GM19467 (cell line): ENCODE measurements at regions not wholly inside any gene's neighbourhood (a gene's known extent, or its start where the extent isn't known, plus 50 kb on each side); places are given as distances from the start of the nearest gene placed in this dataset.

Experiments used
- ATAC-seq: cut with Tn5 transposase; IDR thresholded peaks from one replicate; pipeline ENCODE4 v1.9.1; 2021; ENCODE audit warnings: mild to moderate bottlenecking, moderate library complexity; ENCODE audit not compliant: unreplicated experiment

DNA sequence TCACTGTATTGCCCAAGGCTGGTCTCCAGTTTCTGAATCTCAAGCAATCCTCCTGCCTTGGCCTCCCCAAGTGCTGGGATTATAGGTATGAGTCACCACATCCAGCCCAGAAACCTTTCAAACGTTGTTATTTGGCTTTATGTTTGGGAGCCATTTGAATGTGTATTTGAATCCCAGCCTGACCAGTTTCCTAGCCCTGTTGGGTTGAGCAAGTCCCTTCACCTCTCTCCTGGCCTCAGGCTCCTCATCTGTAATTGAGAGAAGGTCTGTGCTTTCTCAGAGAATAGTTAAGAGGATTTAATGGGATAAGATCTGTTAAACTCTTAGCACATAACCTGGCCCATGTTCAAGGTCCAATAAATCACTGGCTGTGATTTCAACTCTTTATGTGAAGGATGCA is 385.8 kb upstream of the RBFOX1 start:
- no peak for ATAC-seq

GRCh38 chr16:6946106-6946505 is 386.5 kb upstream of the RBFOX1 start:
- no peak for ATAC-seq

DNA sequence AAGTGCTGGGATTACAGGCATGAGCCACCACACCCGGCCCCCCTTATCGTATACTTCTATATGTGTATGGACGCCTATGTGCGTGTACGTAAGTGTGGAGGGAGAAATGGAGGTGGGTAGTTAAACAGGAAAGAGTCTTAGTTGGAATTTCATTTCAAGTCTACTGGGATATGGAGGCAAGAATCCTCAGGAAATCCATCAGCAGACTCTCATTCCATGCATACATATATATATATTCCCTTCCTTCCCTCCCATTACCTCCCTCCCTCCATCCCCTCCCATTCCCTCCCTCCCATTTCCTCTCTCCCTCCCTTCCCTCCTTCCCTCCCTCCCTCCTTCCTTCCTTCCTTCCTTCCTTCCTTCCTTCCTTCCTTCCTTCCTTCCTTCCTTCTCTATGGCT is 391.7 kb upstream of the RBFOX1 start:
- no peak for ATAC-seq

GRCh38 chr16:6937641-6938040 is 395.0 kb upstream of the RBFOX1 start:
- ATAC-seq: no peak

DNA sequence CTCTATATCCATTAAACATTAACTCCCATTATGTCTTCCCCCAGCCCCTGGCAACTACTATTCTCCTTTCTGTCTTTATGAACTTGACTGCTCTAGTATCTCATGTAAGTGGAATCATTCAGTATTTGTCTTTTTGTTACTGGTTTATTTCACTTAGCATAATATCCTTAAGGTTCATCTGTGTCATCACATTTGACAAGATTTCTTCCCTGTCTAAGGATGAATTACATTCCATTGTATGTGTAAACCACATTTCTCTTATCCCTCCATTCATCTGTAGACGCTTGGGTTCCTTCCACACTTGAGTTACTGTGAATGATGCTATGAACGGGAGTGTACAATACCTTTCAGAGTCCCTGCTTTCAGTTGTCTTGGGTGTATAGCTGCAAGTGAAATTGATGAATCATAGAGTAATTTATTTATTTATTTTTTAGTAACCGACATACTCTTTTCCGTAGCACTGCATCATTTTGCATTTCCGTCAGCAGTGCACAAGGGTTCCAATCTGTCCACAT is 399.7 kb upstream of the RBFOX1 start:
- no peak for ATAC-seq

GRCh38 chr16:6929868-6930267 is 402.8 kb upstream of the RBFOX1 start:
- no peak for ATAC-seq

GRCh38 chr16:6926762-6927161 is 405.9 kb upstream of the RBFOX1 start:
- ATAC-seq: no peak

GRCh38 chr16:6926341-6926740 is 406.3 kb upstream of the RBFOX1 start:
- no peak for ATAC-seq

GRCh38 chr16:6918646-6919045 is 414.0 kb upstream of the RBFOX1 start:
- ATAC-seq: no peak

- ATAC-seq: no peak
Observed at GRCh38 chr16:6916946-6917345, 415.7 kb upstream of the RBFOX1 start.

GRCh38 chr16:6913566-6913965 is 419.1 kb upstream of the RBFOX1 start:
- no peak for ATAC-seq

DNA sequence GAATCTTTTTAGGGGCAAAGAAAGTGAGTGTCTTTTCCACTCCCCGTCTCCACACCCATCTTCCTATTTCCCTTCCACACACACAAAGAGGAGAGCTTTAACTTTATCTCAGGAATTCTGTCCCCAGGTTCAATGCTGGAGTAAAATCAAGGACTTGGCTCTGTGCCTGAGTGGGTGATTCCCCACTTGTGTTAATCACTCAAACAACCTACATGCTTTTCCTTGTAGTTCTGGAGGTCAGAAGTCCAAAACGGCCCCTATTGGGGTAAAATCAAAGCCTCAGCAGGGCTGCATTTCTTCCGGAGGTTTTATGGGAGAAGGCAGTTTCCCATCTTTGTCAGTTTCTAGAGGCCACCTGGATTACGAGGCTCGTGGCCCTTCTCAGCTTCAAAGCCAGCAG is 422.3 kb upstream of the RBFOX1 start:
- no peak for ATAC-seq

DNA sequence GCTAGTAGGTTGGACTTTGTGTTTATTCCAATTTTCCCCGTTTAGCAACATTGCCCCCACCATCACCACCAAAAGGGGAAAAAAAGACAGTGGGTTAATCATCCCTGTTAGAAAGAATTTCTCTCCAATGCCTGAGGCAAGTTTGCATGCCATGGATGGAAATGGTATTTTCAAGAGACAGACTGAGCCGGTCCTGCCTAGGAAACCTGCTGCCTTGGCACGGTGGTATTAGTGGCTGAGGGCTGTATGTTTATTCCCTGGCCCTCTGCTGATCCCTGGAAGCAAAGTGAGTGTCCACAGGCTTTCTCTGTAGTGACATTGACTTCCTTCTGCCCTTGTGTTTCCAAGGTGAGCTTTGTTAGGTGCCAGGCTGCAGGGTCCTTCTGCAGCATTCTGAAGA is 427.0 kb upstream of the RBFOX1 start:
- no peak for ATAC-seq

DNA sequence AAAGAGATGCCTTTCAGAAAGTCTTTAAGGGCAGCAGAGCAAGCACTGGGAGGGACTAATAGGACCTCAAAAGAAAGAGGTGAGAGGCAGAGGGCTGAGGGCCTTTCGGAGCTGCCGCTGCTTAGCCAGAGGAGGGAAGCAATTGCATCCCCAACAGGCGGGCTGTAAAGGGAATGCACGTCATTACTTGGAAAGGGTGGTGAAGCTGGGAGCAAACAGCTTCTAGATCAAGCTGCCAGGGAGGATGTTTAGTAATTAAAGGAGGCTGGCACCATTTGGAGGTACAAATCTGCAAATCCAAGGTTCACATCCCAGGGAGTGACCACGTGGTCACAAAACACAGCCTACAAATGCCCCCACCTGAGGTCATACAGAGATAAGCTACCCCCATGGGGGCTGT is 429.0 kb upstream of the RBFOX1 start:
- ATAC-seq: no peak

DNA sequence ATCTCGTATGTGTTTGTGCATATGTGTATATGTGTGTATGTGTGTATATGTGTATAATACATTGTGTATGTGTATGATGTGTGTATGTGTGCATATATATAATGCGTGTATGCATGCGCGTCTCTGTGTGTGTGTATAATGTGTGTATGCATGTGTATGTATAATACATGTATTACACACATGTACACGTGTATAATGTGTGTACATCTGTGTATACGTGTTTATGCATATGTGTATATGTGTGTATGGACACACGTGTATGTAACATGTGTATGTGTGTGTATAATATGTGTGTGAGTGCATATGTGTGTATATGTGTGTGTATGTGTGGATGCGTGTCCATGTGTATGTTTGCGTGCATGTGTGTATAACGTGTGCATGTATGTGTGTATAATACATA is 433.7 kb upstream of the RBFOX1 start:
- no peak for ATAC-seq

GRCh38 chr16:6897876-6898485 is 434.7 kb upstream of the RBFOX1 start:
- ATAC-seq: no peak

- ATAC-seq: no peak
Observed at GRCh38 chr16:6892966-6893365, 439.7 kb upstream of the RBFOX1 start.

- no peak for ATAC-seq
Observed at GRCh38 chr16:6891496-6891895, 441.1 kb upstream of the RBFOX1 start.

GRCh38 chr16:6888531-6888930 is 444.1 kb upstream of the RBFOX1 start:
- ATAC-seq: no peak

- no peak for ATAC-seq
Observed at GRCh38 chr16:6884002-6884401, 448.6 kb upstream of the RBFOX1 start.

DNA sequence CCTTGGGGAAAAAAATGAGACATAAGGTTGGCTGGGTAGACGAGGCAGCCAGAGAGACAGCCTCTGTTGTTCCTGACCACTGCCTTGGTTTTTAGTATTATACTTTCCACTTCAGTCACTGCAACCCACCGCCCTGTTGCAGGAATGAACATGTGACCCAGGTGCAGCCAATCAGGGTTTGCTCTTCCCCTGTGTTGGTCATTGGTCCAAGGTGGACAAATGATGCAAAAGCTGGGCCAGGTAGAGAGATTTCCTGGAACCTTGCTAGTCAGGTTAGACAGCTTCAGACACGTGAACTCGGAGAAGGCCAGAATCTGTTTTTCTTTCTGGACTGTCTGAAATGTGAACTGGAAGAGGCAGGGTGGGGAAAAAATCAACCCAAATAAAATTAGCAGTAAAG is 452.4 kb upstream of the RBFOX1 start:
- ATAC-seq: no peak

DNA sequence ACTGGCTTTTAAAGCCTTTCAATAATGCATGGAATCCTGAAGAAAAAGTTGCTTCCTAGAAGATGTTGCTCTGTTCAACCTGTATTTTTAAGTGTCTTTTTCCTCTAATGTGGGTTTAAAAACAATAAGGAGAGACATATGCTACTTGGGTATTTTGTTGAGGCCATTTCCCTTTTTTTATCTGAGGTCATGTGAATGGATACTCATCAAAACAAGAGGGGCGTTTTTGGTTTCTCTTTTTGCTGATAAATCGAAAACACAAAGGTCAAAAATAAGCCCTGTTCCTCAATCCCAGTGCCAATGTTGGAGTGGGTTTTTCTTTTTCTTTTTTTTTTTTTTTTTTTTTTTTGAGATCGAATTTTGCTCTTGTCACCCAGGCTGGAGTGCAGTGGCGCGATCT is 468.0 kb upstream of the RBFOX1 start:
- ATAC-seq: no peak

- ATAC-seq: no peak
Observed at GRCh38 chr16:6864244-6864643, 468.4 kb upstream of the RBFOX1 start.
